NT2/D1 (cell line): ENCODE measurements at regions not wholly inside any gene's neighbourhood (a gene's known extent, or its start where the extent isn't known, plus 50 kb on each side); places are given as distances from the start of the nearest gene placed in this dataset.

Experiments
- SUZ12 ChIP-seq: IDR thresholded peaks from 2 replicates; pipeline ENCODE4 v1.6.1; 2011; ENCODE audit not compliant: insufficient read length, insufficient read depth; ENCODE audit errors: extremely low read depth
- YY1 ChIP-seq: IDR thresholded peaks from 2 replicates; pipeline ENCODE4 v1.6.1; 2011; ENCODE audit not compliant: insufficient read length, insufficient read depth
- ZNF274 ChIP-seq: IDR thresholded peaks from 2 replicates; pipeline ENCODE4 v1.6.1; 2011; ENCODE audit warnings: mild to moderate bottlenecking, low read depth, low read length

GRCh38 chr12:69119770-69120169 is 119.6 kb upstream of the CPSF6 start:
- TF ChIP-seq YY1 (no peak), ZNF274 (no peak), SUZ12 (no peak)
